DMS53 (cell line): ENCODE measurements at regions not wholly inside any gene's neighbourhood (a gene's known extent, or its start where the extent isn't known, plus 50 kb on each side); places are given as distances from the start of the nearest gene placed in this dataset.

Experiments
- DNase-seq: peaks from one replicate; lab custom pipeline; 2025; lab: John Stamatoyannopoulos, UW

- no peak for DNase-seq
Measured at GRCh38 chr9:13396418-13396817, 116.9 kb upstream of the MPDZ start.

GRCh38 chr9:13395156-13395555 is 115.7 kb upstream of the MPDZ start:
- DNase-seq = no peak

GRCh38 chr9:13388157-13388556 is 108.7 kb upstream of the MPDZ start:
- no peak for DNase-seq

GRCh38 chr9:13387734-13388067 is 108.2 kb upstream of the MPDZ start:
- no peak for DNase-seq

GRCh38 chr9:13386935-13387733 is 107.6 kb upstream of the MPDZ start:
- no peak for DNase-seq

GRCh38 chr9:13386316-13386715 is 106.8 kb upstream of the MPDZ start:
- no peak for DNase-seq

- DNase-seq = no peak
Measured at GRCh38 chr9:13383855-13384254, 104.4 kb upstream of the MPDZ start.

- no peak for DNase-seq
Measured at GRCh38 chr9:13383216-13383615, 103.7 kb upstream of the MPDZ start.

GRCh38 chr9:13382595-13382994 is 103.1 kb upstream of the MPDZ start:
- DNase-seq = no peak

- DNase-seq = no peak
Measured at GRCh38 chr9:13380903-13381302, 101.4 kb upstream of the MPDZ start.

GRCh38 chr9:13378154-13378553 is 98.7 kb upstream of the MPDZ start:
- no peak for DNase-seq

- no peak for DNase-seq
Measured at GRCh38 chr9:13377171-13377925, 97.9 kb upstream of the MPDZ start.

- no peak for DNase-seq
Measured at GRCh38 chr9:13372510-13372909, 93.0 kb upstream of the MPDZ start.

- no peak for DNase-seq
Measured at GRCh38 chr9:13369431-13369830, 89.9 kb upstream of the MPDZ start.

GRCh38 chr9:13367784-13368183 is 88.3 kb upstream of the MPDZ start:
- no peak for DNase-seq

- DNase-seq = no peak
Measured at GRCh38 chr9:13364271-13365000, 84.9 kb upstream of the MPDZ start.

- DNase-seq = no peak
Measured at GRCh38 chr9:13361076-13361475, 81.6 kb upstream of the MPDZ start.

GRCh38 chr9:13360188-13360587 is 80.7 kb upstream of the MPDZ start:
- no peak for DNase-seq

- DNase-seq = no peak
Measured at GRCh38 chr9:13358128-13358527, 78.6 kb upstream of the MPDZ start.

GRCh38 chr9:13354733-13355132 is 75.2 kb upstream of the MPDZ start:
- peak; percentile 45 for DNase-seq

GRCh38 chr9:13352451-13352979 is 73.0 kb upstream of the MPDZ start:
- no peak for DNase-seq

GRCh38 chr9:13351778-13352386 is 72.4 kb upstream of the MPDZ start:
- peak; percentile 56 for DNase-seq
